Transverse colon (tissue), 4 donors: ENCODE measurements at regions not wholly inside any gene's neighbourhood (a gene's known extent, or its start where the extent isn't known, plus 50 kb on each side); places are given as distances from the start of the nearest gene placed in this dataset.
"Not testable (repeated sequence)": the region's sequence is repeated elsewhere in the genome, so short reads cannot be mapped to it uniquely, and the experiment has no call there.

Experiments used
- DNase-seq: peaks from one replicate; pipeline ENCODE4 v3.0.0-alpha.2; 2019
- H3K27ac ChIP-seq, 4 donors: fragments of 200-600 bp; sonication (generic); 2 replicates each; pipeline ENCODE4 v1.5.1; 2016 to 2018; ENCODE audit warnings: inconsistent platforms in 4 of 4
- H3K27me3 ChIP-seq: fragments of 200-600 bp; sonication (generic); 2 replicates; pipeline ENCODE4 v1.5.1; 2017; ENCODE audit warnings: inconsistent platforms
- H3K36me3 ChIP-seq, 4 donors: fragments of 200-600 bp; sonication (generic); 2 replicates each; pipeline ENCODE4 v1.5.1; 2017 to 2019; ENCODE audit warnings: inconsistent platforms in 4 of 4
- H3K4me1 ChIP-seq, 4 donors: fragments of 200-600 bp; sonication (generic); 2 replicates each; pipeline ENCODE4 v1.5.1; 2017 to 2020; ENCODE audit warnings: inconsistent platforms in 4 of 4
- H3K4me3 ChIP-seq, 4 donors: fragments of 200-600 bp; sonication (generic); 1 replicate in 1 of 4; 2 replicates in 3 of 4; pipeline versions ENCODE4 v1.5.1 to v1.6.1; 2017 to 2019; ENCODE audit warnings: inconsistent platforms in 4 of 4
- H3K9me3 ChIP-seq, 2 donors: fragments of 200-600 bp; sonication (generic); 2 replicates each; pipeline ENCODE4 v1.5.1; 2017 to 2019; ENCODE audit warnings: inconsistent platforms in 2 of 2
- EP300 ChIP-seq: sonication (generic); formaldehyde crosslinking; IDR thresholded peaks from one replicate; pipeline ENCODE4 v1.6.1; 2017; ENCODE audit warnings: antibody characterized with exemption, low read depth
- POLR2A ChIP-seq: fragments of 450-650 bp; IDR thresholded peaks from one replicate; pipeline ENCODE4 v1.6.1; 2016; ENCODE audit warnings: antibody characterized with exemption, mild to moderate bottlenecking, moderate library complexity
- POLR2AphosphoS5 ChIP-seq, 3 donors: sonication (generic); formaldehyde crosslinking; IDR thresholded peaks; one replicate each; pipeline ENCODE4 v1.6.1; 2016; ENCODE audit warnings: antibody characterized with exemption in 3 of 3
- WGBS, 2 donors: methylation state at CpG; one replicate each; pipeline ENCODE4 v1.1.5; 2018; ENCODE audit warnings: low coverage in 1 of 2; 5-methylcytosine and 5-hydroxymethylcytosine counted together
- in situ Hi-C, 4 donors: fragments of 200-750 bp; cut with MboI; loops; one replicate each; pipeline versions ENCODE4 v1.15.0 to v1.15.1; 2017; ENCODE audit warnings: low sequenced_read_pairs in 3 of 4, low pct_ligation_motif_present in 1 of 4, low pct_unique_long_range_greater_than_20kb in 1 of 4
- intact Hi-C: fragments of 100-400 bp; cut with DNase I; formaldehyde crosslinking; loops from one replicate; pipeline ENCODE4 v1.15.1; 2023; ENCODE audit warnings: low total_unique reads
- TF ChIP-seq, protein P1 (sequence below), 5 experiments: fragments of 200-600 bp in 3 of 5; fragments of 450-650 bp in 2 of 5; sonication (generic) in 3 of 5; IDR thresholded peaks; 1 replicate in 2 of 5; 2 replicates in 3 of 5; pipeline ENCODE4 v1.5.1; 2016 to 2017; ENCODE audit warnings: antibody characterized with exemption in 5 of 5, inconsistent platforms in 3 of 5, mild to moderate bottlenecking in 2 of 5, moderate library complexity in 1 of 5

DNA sequence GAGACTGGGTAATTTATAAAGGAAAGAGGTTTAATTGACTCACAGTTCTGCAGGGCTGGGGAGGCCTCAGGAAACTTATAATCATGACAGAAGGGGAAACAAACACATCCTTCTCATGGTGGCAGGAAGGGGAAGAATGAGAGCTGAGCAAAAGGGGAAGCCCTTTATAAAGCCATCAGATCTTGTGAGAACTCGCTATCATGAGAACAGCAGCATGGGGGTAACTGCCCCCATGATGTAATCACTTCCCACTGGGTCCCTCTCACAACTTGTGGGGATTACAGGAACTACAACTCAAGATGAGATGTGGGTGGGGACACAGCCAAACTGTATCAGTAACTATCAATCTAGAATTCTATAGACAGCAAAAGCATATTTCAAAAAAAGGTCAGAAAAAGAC, 64.7 kb upstream of the ACTRT2 start:
- H3K27me3 ChIP-seq = no peaks in the 10 kb centered on the region
- H3K36me3 ChIP-seq = no peaks in the 10 kb centered on the region
- peaks cover 19% of the 10 kb centered on the region in 2 donors for H3K9me3 ChIP-seq
- H3K4me3 ChIP-seq = no peak overlapping the region
- intact Hi-C loops = no loop called here
- in situ Hi-C loops = no loop called here
- 20 to 67% methylated on average over 1 of the region's 1 CpG for WGBS, 2 donors
- H3K4me1 ChIP-seq = no peaks in the 10 kb centered on the region
- H3K27ac ChIP-seq = no peak overlapping the region
- DNase-seq = no peak
- TF ChIP-seq, protein P1, sequence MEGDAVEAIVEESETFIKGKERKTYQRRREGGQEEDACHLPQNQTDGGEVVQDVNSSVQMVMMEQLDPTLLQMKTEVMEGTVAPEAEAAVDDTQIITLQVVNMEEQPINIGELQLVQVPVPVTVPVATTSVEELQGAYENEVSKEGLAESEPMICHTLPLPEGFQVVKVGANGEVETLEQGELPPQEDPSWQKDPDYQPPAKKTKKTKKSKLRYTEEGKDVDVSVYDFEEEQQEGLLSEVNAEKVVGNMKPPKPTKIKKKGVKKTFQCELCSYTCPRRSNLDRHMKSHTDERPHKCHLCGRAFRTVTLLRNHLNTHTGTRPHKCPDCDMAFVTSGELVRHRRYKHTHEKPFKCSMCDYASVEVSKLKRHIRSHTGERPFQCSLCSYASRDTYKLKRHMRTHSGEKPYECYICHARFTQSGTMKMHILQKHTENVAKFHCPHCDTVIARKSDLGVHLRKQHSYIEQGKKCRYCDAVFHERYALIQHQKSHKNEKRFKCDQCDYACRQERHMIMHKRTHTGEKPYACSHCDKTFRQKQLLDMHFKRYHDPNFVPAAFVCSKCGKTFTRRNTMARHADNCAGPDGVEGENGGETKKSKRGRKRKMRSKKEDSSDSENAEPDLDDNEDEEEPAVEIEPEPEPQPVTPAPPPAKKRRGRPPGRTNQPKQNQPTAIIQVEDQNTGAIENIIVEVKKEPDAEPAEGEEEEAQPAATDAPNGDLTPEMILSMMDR (IDR thresholded peaks at IDR 0.05) = no peak
- no peak for TF ChIP-seq POLR2A
- TF ChIP-seq POLR2AphosphoS5 (IDR thresholded peaks at IDR 0.05) = no peak
- no peak for TF ChIP-seq EP300

DNA sequence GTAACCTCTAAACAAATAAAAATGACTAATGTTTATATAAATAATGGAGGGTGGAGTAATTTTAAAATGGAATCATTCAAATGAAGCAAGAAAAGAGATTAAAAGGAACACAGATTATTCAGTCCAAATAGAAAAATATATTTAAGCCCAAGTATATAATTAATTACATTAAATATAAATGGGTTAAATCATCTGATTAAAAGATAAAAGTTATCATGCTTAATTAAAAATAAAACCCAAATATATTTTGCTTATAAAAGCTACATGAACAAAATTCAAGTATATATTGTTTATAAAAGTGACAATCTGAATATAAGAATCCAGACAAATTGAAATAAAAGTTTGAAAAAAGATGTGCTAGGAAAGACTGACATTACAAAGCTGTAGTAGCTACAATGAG, 63.9 kb upstream of the ACTRT2 start:
- Histone ChIP-seq H3K4me3 (no peak overlapping the region), H3K27me3 (no peaks in the 10 kb centered on the region), H3K27ac (no peak overlapping the region), H3K4me1 (no peaks in the 10 kb centered on the region), H3K9me3 (peaks cover 19% of the 10 kb centered on the region in 2 donors), H3K36me3 (no peaks in the 10 kb centered on the region)
- no peak for TF ChIP-seq POLR2A
- TF ChIP-seq, protein P1 (IDR thresholded peaks at IDR 0.05) = no peak
- no peak for TF ChIP-seq EP300
- no peak for TF ChIP-seq POLR2AphosphoS5 (IDR thresholded peaks at IDR 0.05)
- intact Hi-C loops (no loop called here), in situ Hi-C loops (no loop called here)
- DNase-seq = no peak

DNA sequence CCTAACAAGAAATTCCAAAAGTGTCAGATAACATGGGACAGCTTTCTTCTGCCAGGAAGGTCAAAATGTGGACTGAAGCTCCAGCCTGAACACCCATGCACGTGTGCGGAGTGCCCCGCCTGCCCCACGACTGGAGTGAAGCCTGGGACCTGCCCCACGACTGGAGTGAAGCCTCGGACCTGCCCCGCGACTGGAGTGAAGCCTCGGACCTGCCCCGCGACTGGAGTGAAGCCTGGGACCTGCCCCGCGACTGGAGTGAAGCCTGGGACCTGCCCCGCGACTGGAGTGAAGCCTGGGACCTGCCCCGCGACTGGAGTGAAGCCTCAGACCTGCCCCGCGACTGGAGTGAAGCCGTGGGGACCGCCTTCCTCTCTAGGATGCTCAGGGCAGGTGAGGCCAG, 61.4 kb upstream of the ACTRT2 start:
- H3K27me3 ChIP-seq, DNase-seq, H3K4me3 ChIP-seq, H3K4me1 ChIP-seq, H3K27ac ChIP-seq, intact Hi-C loops, in situ Hi-C loops, H3K36me3 ChIP-seq: not testable (repeated sequence)
- H3K9me3 ChIP-seq = peaks cover 15 to 19% of the 10 kb centered on the region in 2 donors
- WGBS, 2 donors = 77% methylated on average over 9 of the region's 21 CpGs; no CpG with 5 or more reads in 1 of the 2 donors

DNA sequence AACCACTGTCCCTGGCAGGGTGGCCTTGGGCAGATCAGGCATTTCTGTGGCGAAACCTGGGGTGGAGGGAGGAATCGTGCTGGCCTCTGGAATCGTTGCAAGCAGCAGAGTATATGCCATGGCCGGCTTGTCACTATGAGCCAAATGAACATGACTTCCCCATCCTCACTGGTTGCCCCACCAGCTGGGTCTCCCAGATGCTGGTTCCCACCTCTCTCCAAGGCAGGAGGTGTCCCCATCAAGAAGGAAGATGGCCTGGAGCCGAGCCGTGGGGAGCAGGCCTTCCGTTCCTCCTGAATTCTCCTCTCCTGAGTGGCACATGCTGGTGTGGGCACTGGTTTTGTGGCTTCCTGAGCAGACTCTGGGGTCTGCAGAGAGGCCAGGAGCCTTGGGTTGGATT, 60.2 kb upstream of the ACTRT2 start:
- WGBS, 2 donors = 83% methylated on average over 7 of the region's 7 CpGs; no CpG with 5 or more reads in 1 of the 2 donors
- no peak overlapping the region for H3K27ac ChIP-seq
- H3K9me3 ChIP-seq = peaks cover 15 to 19% of the 10 kb centered on the region in 2 donors
- in situ Hi-C loops = no loop called here
- no peak for TF ChIP-seq EP300
- TF ChIP-seq, protein P1 (IDR thresholded peaks at IDR 0.05) = no peak
- TF ChIP-seq POLR2AphosphoS5 (IDR thresholded peaks at IDR 0.05) = no peak
- TF ChIP-seq POLR2A = no peak
- H3K36me3 ChIP-seq = no peaks in the 10 kb centered on the region
- H3K4me1 ChIP-seq = no peaks in the 10 kb centered on the region
- no peaks in the 10 kb centered on the region for H3K27me3 ChIP-seq
- no peak overlapping the region for H3K4me3 ChIP-seq
- no peak for DNase-seq
- intact Hi-C loops = no loop called here

DNA sequence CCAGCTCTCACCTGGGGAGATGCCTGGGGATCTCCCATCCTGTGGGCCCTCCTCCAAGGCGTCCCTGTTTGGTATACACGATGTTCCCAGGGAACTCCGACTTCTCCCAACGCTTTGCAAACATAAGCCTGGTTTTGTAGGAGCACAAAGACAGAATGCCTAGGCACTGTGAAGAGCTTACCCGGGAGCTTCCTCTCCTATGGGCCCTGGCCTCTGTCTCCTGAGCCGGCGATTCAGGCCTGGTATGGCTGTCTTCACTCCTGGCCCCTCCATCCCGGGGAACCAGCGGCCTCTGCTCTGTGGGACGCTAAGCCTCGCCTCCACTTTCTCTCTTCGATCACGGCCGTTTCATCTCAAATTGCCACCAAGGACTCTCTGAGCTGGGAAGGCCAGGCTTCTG, 59.6 kb upstream of the ACTRT2 start:
- WGBS, 2 donors = 87% methylated on average over 14 of the region's 14 CpGs; no CpG with 5 or more reads in 1 of the 2 donors
- intact Hi-C loops (no loop called here), in situ Hi-C loops (no loop called here)
- Histone ChIP-seq H3K4me1 (no peaks in the 10 kb centered on the region), H3K9me3 (peaks cover 15 to 18% of the 10 kb centered on the region in 2 donors), H3K27me3 (no peaks in the 10 kb centered on the region), H3K27ac (no peak overlapping the region), H3K36me3 (no peaks in the 10 kb centered on the region), H3K4me3 (no peak overlapping the region)
- DNase-seq = no peak
- no peak for TF ChIP-seq POLR2AphosphoS5 (IDR thresholded peaks at IDR 0.05)
- TF ChIP-seq POLR2A = no peak
- no peak for TF ChIP-seq EP300
- TF ChIP-seq, protein P1 (IDR thresholded peaks at IDR 0.05) = no peak
